K562 (cell line): ENCODE measurements at regions not wholly inside any gene's neighbourhood (a gene's known extent, or its start where the extent isn't known, plus 50 kb on each side); places are given as distances from the start of the nearest gene placed in this dataset.

Experiments
- BHLHE40 ChIP-seq: IDR thresholded peaks from 2 replicates; pipeline ENCODE4 v1.6.1; 2011; ENCODE audit warnings: low read length, improper control_type of control experiment
- KAT8 ChIP-seq: fragments of 450-650 bp; IDR thresholded peaks from 2 replicates; pipeline ENCODE4 v1.6.1; 2016; ENCODE audit warnings: low read depth, mild to moderate bottlenecking
- POLR2AphosphoS2 ChIP-seq: IDR thresholded peaks from 2 replicates; pipeline ENCODE4 v1.6.1; 2012; ENCODE audit warnings: low read length, improper control_type of control experiment
- SP2 ChIP-seq: IDR thresholded peaks from 2 replicates; pipeline ENCODE4 v1.6.1; 2011; ENCODE audit warnings: mild to moderate bottlenecking, low read depth, low read length, moderate library complexity; ENCODE audit not compliant: poor library complexity, severe bottlenecking; ENCODE audit errors: extremely low read depth
- TAF1 ChIP-seq: IDR thresholded peaks from 2 replicates; pipeline ENCODE4 v1.6.1; 2011; ENCODE audit warnings: mild to moderate bottlenecking, low read length, moderate library complexity; ENCODE audit not compliant: insufficient read depth, control insufficient read depth, severe bottlenecking; ENCODE audit errors: extremely low read depth
- TOE1 ChIP-seq, 2 experiments: fragments of 450-650 bp in 1 of 2; sonication (generic) in 1 of 2; formaldehyde crosslinking in 1 of 2; IDR thresholded peaks; 2 replicates each; pipeline versions ENCODE4 v1.7.1 to v1.8.0; 2016 to 2022; ENCODE audit warnings: borderline replicate concordance in 2 of 2, mild to moderate bottlenecking in 2 of 2, antibody characterized with exemption in 1 of 2, inconsistent platforms in 1 of 2, low read depth in 1 of 2, missing genetic modification reagents in 1 of 2, moderate library complexity in 1 of 2
- ZBTB17 ChIP-seq: fragments of 450-650 bp; formaldehyde crosslinking; IDR thresholded peaks from 2 replicates; pipeline ENCODE4 v1.4.0; 2020; ENCODE audit warnings: mild to moderate bottlenecking
- ZNF707 ChIP-seq: fragments of 250-450 bp; sonication (Bioruptor Pico); conservative IDR thresholded peaks from 2 replicates; pipeline ENCODE4 v1.8.0; 2022; ENCODE audit warnings: inconsistent platforms, mild to moderate bottlenecking, moderate library complexity
- ZNF76 ChIP-seq: fragments of 250-450 bp; sonication (Bioruptor Pico); IDR thresholded peaks from 2 replicates; pipeline ENCODE4 v1.4.0; 2020; ENCODE audit warnings: mild to moderate bottlenecking, moderate library complexity, borderline replicate concordance
- ZSCAN29 ChIP-seq: fragments of 450-650 bp; IDR thresholded peaks from 2 replicates; pipeline ENCODE4 v1.6.1; 2017
- TF ChIP-seq, protein P1 (sequence below): sonication (generic); formaldehyde crosslinking; IDR thresholded peaks from 2 replicates; pipeline ENCODE4 v1.8.0; 2022; ENCODE audit warnings: mild to moderate bottlenecking, missing genetic modification reagents
- TF ChIP-seq, protein P2 (sequence below), 3 experiments: IDR thresholded peaks in 2 of 3; conservative IDR thresholded peaks in 1 of 3; 2 replicates each; pipeline ENCODE4 v1.5.1; 2011 to 2012; ENCODE audit warnings: low read length in 3 of 3, mild to moderate bottlenecking in 3 of 3, control low read depth in 2 of 3, improper control_type of control experiment in 1 of 3, inconsistent platforms in 1 of 3, low read depth in 1 of 3, mixed read lengths in 1 of 3, moderate library complexity in 1 of 3; ENCODE audit not compliant: insufficient read depth in 2 of 3
- TF ChIP-seq, protein P3 (sequence below), 2 experiments: fragments of 450-650 bp; conservative IDR thresholded peaks; 2 replicates each; pipeline ENCODE4 v1.6.1; 2017; ENCODE audit warnings: mild to moderate bottlenecking in 2 of 2, moderate library complexity in 2 of 2
- TF ChIP-seq, protein P4 (sequence below): fragments of 250-450 bp; sonication (Bioruptor Pico); IDR thresholded peaks from 2 replicates; pipeline ENCODE4 v1.4.0; 2020; ENCODE audit warnings: mild to moderate bottlenecking

DNA sequence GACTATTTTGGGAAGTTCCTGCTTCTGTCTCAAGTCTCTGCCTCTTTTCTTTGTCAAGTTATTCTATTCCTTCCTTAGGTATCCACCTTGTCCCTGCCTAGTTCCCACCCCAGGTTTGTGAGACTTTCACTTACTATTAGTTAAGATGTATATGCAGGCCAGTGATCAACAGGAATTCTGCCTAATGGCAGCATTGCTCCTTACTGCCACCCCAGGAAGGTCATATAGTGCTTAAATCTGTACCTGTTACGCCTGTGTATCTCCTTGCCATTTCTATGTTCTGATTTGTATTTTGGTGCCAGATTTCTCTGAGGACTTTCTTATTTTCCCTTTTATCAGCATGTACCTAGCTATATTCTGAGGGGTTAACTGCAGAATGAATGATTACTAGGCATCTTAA is 746.0 kb upstream of the TMEFF2 start:
- TF ChIP-seq POLR2AphosphoS2 (no peak), ZBTB17 (CRISPR knock-in tag) (no peak), TOE1 (IDR thresholded peaks at IDR 0.05; ENCODE audit: borderline replicate concordance) (no peak), TOE1 (CRISPR knock-in tag; IDR thresholded peaks at IDR 0.05; ENCODE audit: borderline replicate concordance, low read depth) (no peak), BHLHE40 (no peak), ZNF707 (CRISPR knock-in tag) (no peak), SP2 (no peak), KAT8 (no peak), ZNF76 (no peak), ZSCAN29 (no peak), TAF1 (no peak)
- TF ChIP-seq, protein P1, sequence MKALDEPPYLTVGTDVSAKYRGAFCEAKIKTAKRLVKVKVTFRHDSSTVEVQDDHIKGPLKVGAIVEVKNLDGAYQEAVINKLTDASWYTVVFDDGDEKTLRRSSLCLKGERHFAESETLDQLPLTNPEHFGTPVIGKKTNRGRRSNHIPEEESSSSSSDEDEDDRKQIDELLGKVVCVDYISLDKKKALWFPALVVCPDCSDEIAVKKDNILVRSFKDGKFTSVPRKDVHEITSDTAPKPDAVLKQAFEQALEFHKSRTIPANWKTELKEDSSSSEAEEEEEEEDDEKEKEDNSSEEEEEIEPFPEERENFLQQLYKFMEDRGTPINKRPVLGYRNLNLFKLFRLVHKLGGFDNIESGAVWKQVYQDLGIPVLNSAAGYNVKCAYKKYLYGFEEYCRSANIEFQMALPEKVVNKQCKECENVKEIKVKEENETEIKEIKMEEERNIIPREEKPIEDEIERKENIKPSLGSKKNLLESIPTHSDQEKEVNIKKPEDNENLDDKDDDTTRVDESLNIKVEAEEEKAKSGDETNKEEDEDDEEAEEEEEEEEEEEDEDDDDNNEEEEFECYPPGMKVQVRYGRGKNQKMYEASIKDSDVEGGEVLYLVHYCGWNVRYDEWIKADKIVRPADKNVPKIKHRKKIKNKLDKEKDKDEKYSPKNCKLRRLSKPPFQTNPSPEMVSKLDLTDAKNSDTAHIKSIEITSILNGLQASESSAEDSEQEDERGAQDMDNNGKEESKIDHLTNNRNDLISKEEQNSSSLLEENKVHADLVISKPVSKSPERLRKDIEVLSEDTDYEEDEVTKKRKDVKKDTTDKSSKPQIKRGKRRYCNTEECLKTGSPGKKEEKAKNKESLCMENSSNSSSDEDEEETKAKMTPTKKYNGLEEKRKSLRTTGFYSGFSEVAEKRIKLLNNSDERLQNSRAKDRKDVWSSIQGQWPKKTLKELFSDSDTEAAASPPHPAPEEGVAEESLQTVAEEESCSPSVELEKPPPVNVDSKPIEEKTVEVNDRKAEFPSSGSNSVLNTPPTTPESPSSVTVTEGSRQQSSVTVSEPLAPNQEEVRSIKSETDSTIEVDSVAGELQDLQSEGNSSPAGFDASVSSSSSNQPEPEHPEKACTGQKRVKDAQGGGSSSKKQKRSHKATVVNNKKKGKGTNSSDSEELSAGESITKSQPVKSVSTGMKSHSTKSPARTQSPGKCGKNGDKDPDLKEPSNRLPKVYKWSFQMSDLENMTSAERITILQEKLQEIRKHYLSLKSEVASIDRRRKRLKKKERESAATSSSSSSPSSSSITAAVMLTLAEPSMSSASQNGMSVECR (CRISPR knock-in tag) = no peak
- TF ChIP-seq, protein P2, sequence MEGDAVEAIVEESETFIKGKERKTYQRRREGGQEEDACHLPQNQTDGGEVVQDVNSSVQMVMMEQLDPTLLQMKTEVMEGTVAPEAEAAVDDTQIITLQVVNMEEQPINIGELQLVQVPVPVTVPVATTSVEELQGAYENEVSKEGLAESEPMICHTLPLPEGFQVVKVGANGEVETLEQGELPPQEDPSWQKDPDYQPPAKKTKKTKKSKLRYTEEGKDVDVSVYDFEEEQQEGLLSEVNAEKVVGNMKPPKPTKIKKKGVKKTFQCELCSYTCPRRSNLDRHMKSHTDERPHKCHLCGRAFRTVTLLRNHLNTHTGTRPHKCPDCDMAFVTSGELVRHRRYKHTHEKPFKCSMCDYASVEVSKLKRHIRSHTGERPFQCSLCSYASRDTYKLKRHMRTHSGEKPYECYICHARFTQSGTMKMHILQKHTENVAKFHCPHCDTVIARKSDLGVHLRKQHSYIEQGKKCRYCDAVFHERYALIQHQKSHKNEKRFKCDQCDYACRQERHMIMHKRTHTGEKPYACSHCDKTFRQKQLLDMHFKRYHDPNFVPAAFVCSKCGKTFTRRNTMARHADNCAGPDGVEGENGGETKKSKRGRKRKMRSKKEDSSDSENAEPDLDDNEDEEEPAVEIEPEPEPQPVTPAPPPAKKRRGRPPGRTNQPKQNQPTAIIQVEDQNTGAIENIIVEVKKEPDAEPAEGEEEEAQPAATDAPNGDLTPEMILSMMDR (IDR thresholded peaks at IDR 0.05 in 2 of 3, conservative IDR thresholded peaks at IDR 0.05 in 1 of 3; ENCODE audit: insufficient read depth in 2 of 3, low read depth in 1 of 3, low read length in 3 of 3) = no peak
- TF ChIP-seq, protein P3, sequence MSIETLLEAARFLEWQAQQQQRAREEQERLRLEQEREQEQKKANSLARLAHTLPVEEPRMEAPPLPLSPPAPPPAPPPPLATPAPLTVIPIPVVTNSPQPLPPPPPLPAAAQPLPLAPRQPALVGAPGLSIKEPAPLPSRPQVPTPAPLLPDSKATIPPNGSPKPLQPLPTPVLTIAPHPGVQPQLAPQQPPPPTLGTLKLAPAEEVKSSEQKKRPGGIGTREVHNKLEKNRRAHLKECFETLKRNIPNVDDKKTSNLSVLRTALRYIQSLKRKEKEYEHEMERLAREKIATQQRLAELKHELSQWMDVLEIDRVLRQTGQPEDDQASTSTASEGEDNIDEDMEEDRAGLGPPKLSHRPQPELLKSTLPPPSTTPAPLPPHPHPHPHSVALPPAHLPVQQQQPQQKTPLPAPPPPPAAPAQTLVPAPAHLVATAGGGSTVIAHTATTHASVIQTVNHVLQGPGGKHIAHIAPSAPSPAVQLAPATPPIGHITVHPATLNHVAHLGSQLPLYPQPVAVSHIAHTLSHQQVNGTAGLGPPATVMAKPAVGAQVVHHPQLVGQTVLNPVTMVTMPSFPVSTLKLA (conservative IDR thresholded peaks at IDR 0.05) = no peak
- TF ChIP-seq, protein P4, sequence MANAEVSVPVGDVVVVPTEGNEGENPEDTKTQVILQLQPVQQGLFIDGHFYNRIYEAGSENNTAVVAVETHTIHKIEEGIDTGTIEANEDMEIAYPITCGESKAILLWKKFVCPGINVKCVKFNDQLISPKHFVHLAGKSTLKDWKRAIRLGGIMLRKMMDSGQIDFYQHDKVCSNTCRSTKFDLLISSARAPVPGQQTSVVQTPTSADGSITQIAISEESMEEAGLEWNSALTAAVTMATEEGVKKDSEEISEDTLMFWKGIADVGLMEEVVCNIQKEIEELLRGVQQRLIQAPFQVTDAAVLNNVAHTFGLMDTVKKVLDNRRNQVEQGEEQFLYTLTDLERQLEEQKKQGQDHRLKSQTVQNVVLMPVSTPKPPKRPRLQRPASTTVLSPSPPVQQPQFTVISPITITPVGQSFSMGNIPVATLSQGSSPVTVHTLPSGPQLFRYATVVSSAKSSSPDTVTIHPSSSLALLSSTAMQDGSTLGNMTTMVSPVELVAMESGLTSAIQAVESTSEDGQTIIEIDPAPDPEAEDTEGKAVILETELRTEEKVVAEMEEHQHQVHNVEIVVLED = no peak
